ENCODE measurements at regions not wholly inside any gene's neighbourhood (a gene's known extent, or its start where the extent isn't known, plus 50 kb on each side); places are given as distances from the start of the nearest gene placed in this dataset.

GRCh38 chr6:145252737-145253136 is 482.6 kb downstream of the EPM2A start:
- no peaks in the 10 kb centered on the region for H3K36me3 ChIP-seq
- TF ChIP-seq POLR2A (IDR thresholded peaks at IDR 0.05) = no peak
- TF ChIP-seq POLR2AphosphoS5 (IDR thresholded peaks at IDR 0.05) = no peak
- TF ChIP-seq, protein P1, sequence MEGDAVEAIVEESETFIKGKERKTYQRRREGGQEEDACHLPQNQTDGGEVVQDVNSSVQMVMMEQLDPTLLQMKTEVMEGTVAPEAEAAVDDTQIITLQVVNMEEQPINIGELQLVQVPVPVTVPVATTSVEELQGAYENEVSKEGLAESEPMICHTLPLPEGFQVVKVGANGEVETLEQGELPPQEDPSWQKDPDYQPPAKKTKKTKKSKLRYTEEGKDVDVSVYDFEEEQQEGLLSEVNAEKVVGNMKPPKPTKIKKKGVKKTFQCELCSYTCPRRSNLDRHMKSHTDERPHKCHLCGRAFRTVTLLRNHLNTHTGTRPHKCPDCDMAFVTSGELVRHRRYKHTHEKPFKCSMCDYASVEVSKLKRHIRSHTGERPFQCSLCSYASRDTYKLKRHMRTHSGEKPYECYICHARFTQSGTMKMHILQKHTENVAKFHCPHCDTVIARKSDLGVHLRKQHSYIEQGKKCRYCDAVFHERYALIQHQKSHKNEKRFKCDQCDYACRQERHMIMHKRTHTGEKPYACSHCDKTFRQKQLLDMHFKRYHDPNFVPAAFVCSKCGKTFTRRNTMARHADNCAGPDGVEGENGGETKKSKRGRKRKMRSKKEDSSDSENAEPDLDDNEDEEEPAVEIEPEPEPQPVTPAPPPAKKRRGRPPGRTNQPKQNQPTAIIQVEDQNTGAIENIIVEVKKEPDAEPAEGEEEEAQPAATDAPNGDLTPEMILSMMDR (IDR thresholded peaks at IDR 0.05) = no peak
- no peak for TF ChIP-seq EP300 (IDR thresholded peaks at IDR 0.05)
- no peaks in the 10 kb centered on the region for H3K27me3 ChIP-seq
- intact Hi-C loops (cut with DNase I; ENCODE audit: low total_unique reads) = no loop called here
- DNase-seq = no peak
- H3K27ac ChIP-seq = no peak overlapping the region
- no peaks in the 10 kb centered on the region for H3K4me1 ChIP-seq
- H3K9me3 ChIP-seq = peaks cover 0 to 7% (median 0%) of the 10 kb centered on the region in 4 donors
- no peak overlapping the region for H3K4me3 ChIP-seq

- Histone ChIP-seq H3K36me3 (no peaks in the 10 kb centered on the region), H3K27ac (no peak overlapping the region), H3K4me3 (no peak overlapping the region), H3K27me3 (no peaks in the 10 kb centered on the region), H3K4me1 (no peaks in the 10 kb centered on the region), H3K9me3 (peaks cover 0 to 7% (median 0%) of the 10 kb centered on the region in 4 donors)
- TF ChIP-seq, protein P1 (IDR thresholded peaks at IDR 0.05) = no peak
- TF ChIP-seq POLR2A (IDR thresholded peaks at IDR 0.05) (no peak), POLR2AphosphoS5 (IDR thresholded peaks at IDR 0.05) (no peak), EP300 (IDR thresholded peaks at IDR 0.05) (no peak)
- 74 to 89% (median 85%) methylated on average over 5 of the region's 5 CpGs for WGBS, 5 donors
- intact Hi-C loops (cut with DNase I; ENCODE audit: low total_unique reads) = no loop called here
- DNase-seq = no peak
Observed at GRCh38 chr6:145254649-145255401, 480.5 kb downstream of the EPM2A start.

GRCh38 chr6:145257704-145258103 is 477.6 kb downstream of the EPM2A start:
- H3K27ac ChIP-seq = no peak overlapping the region
- no peaks in the 10 kb centered on the region for H3K27me3 ChIP-seq
- TF ChIP-seq POLR2AphosphoS5 (IDR thresholded peaks at IDR 0.05) = no peak
- TF ChIP-seq EP300 (IDR thresholded peaks at IDR 0.05) = no peak
- TF ChIP-seq POLR2A (IDR thresholded peaks at IDR 0.05) = no peak
- TF ChIP-seq, protein P1 (IDR thresholded peaks at IDR 0.05) = no peak
- H3K36me3 ChIP-seq = no peaks in the 10 kb centered on the region
- H3K9me3 ChIP-seq = peaks cover 0 to 7% (median 0%) of the 10 kb centered on the region in 4 donors
- no peaks in the 10 kb centered on the region for H3K4me1 ChIP-seq
- intact Hi-C loops (cut with DNase I; ENCODE audit: low total_unique reads) = no loop called here
- no peak overlapping the region for H3K4me3 ChIP-seq
- WGBS, 5 donors = 73 to 92% (median 83%) methylated on average over 1 of the region's 1 CpG
- DNase-seq = no peak

- Histone ChIP-seq H3K9me3 (peaks cover 0 to 7% (median 0%) of the 10 kb centered on the region in 4 donors), H3K4me3 (no peak overlapping the region), H3K27ac (no peak overlapping the region), H3K27me3 (no peaks in the 10 kb centered on the region), H3K4me1 (no peaks in the 10 kb centered on the region), H3K36me3 (no peaks in the 10 kb centered on the region)
- TF ChIP-seq POLR2AphosphoS5 (IDR thresholded peaks at IDR 0.05) (no peak), POLR2A (IDR thresholded peaks at IDR 0.05) (no peak), EP300 (IDR thresholded peaks at IDR 0.05) (no peak)
- TF ChIP-seq, protein P1 (IDR thresholded peaks at IDR 0.05) = no peak
- WGBS, 5 donors = 65 to 96% (median 83%) methylated on average over 1 of the region's 1 CpG
- no peak for DNase-seq
- intact Hi-C loops (cut with DNase I; ENCODE audit: low total_unique reads) = no loop called here
Observed at GRCh38 chr6:145258122-145258521, 477.2 kb downstream of the EPM2A start.
